CD14-positive monocyte (primary cell): ENCODE measurements at regions not wholly inside any gene's neighbourhood (a gene's known extent, or its start where the extent isn't known, plus 50 kb on each side); places are given as distances from the start of the nearest gene placed in this dataset.
"Not testable (repeated sequence)": the region's sequence is repeated elsewhere in the genome, so short reads cannot be mapped to it uniquely, and the experiment has no call there.

Experiments used
- DNase-seq, 3 donors: peaks; one replicate each; pipeline ENCODE4 v3.0.0-alpha.2; 2011 to 2022
- H2AFZ ChIP-seq: 2 replicates; pipeline ENCODE4 v1.6.0; 2012; ENCODE audit warnings: mild to moderate bottlenecking, low read depth, low read length, inconsistent platforms; ENCODE audit not compliant: insufficient read depth, poor library complexity, severe bottlenecking
- H3K27ac ChIP-seq, 2 donors: 1 replicate in 1 of 2; 2 replicates in 1 of 2; pipeline ENCODE4 v1.5.1; 2012 to 2013; ENCODE audit warnings: low read length in 2 of 2, control low read depth in 1 of 2, inconsistent platforms in 1 of 2, low read depth in 1 of 2, mild to moderate bottlenecking in 1 of 2
- H3K27me3 ChIP-seq, 2 donors: one replicate each; pipeline versions ENCODE4 v1.6.0 to v1.6.1; 2011 to 2013; ENCODE audit warnings: low read length in 2 of 2; ENCODE audit not compliant: control insufficient read depth in 2 of 2, insufficient read depth in 2 of 2
- H3K36me3 ChIP-seq, 2 donors: replicated peaks in 1 of 2; 1 replicate in 1 of 2; 2 replicates in 1 of 2; pipeline versions ENCODE4 v1.5.1 to v1.6.1; 2012 to 2013; ENCODE audit warnings: low read length in 2 of 2, control low read depth in 1 of 2, inconsistent platforms in 1 of 2, mild to moderate bottlenecking in 1 of 2; ENCODE audit not compliant: insufficient read depth in 2 of 2, control insufficient read depth in 1 of 2
- H3K4me1 ChIP-seq, 2 donors: 1 replicate in 1 of 2; 2 replicates in 1 of 2; pipeline versions ENCODE4 v1.5.1 to v1.6.1; 2012 to 2013; ENCODE audit warnings: low read length in 2 of 2, control low read depth in 1 of 2, inconsistent platforms in 1 of 2, mild to moderate bottlenecking in 1 of 2, moderate library complexity in 1 of 2; ENCODE audit not compliant: insufficient read depth in 2 of 2, control insufficient read depth in 1 of 2
- H3K4me2 ChIP-seq: replicated peaks from 2 replicates; pipeline ENCODE3; 2012; ENCODE audit warnings: low read length, moderate library complexity, mild to moderate bottlenecking; ENCODE audit not compliant: poor library complexity, severe bottlenecking; ENCODE audit errors: extremely low read depth
- H3K4me3 ChIP-seq, 3 experiments: fragments of 200-600 bp in 1 of 3; sonication (generic) in 1 of 3; replicated peaks in 1 of 3; 1 replicate in 2 of 3; 2 replicates in 1 of 3; pipeline ENCODE4 v1.5.1; 2011 to 2013; ENCODE audit warnings: low read length in 3 of 3, mild to moderate bottlenecking in 3 of 3, control low read depth in 2 of 3, low read depth in 2 of 3, inconsistent platforms in 1 of 3, moderate library complexity in 1 of 3
- H3K79me2 ChIP-seq: 2 replicates; pipeline ENCODE4 v1.6.0; 2012; ENCODE audit warnings: mild to moderate bottlenecking, control low read depth, inconsistent platforms, low read length, moderate library complexity; ENCODE audit not compliant: insufficient read depth
- H3K9ac ChIP-seq: 2 replicates; pipeline ENCODE4 v1.6.0; 2017; ENCODE audit warnings: low read length, mild to moderate bottlenecking; ENCODE audit not compliant: insufficient read depth, poor library complexity, severe bottlenecking
- H3K9me3 ChIP-seq, 2 donors: replicated peaks in 1 of 2; 1 replicate in 1 of 2; 2 replicates in 1 of 2; pipeline versions ENCODE4 v1.5.1 to v1.6.1; 2012 to 2013; ENCODE audit warnings: low read length in 2 of 2, control low read depth in 1 of 2; ENCODE audit not compliant: control insufficient read depth in 1 of 2, insufficient read depth in 1 of 2
- H4K20me1 ChIP-seq: 2 replicates; pipeline ENCODE4 v1.6.0; 2012; ENCODE audit warnings: mild to moderate bottlenecking, low read length, control low read depth, moderate library complexity; ENCODE audit not compliant: insufficient read depth
- H3K27ac Mint-ChIP-seq, 7 donors: one replicate each; pipeline ENCODE4 v1.8.0; 2020; ENCODE audit warnings: mild to moderate bottlenecking in 7 of 7, mixed read lengths in 7 of 7, moderate library complexity in 6 of 7, inconsistent platforms in 2 of 7
- H3K27me3 Mint-ChIP-seq, 3 donors: one replicate each; pipeline ENCODE4 v1.8.0; 2021 to 2022; ENCODE audit warnings: low read depth in 3 of 3, mild to moderate bottlenecking in 3 of 3, mixed read lengths in 3 of 3, moderate library complexity in 3 of 3, inconsistent platforms in 1 of 3
- H3K36me3 Mint-ChIP-seq, 2 donors: one replicate each; pipeline ENCODE4 v1.8.0; 2020; ENCODE audit warnings: mixed read lengths in 2 of 2, inconsistent platforms in 1 of 2, mild to moderate bottlenecking in 1 of 2
- H3K4me1 Mint-ChIP-seq: one replicate; pipeline ENCODE4 v1.8.0; 2020; ENCODE audit warnings: mild to moderate bottlenecking, mixed read lengths
- H3K4me3 Mint-ChIP-seq, 2 donors: one replicate each; pipeline ENCODE4 v1.8.0; 2020; ENCODE audit warnings: mild to moderate bottlenecking in 2 of 2, mixed read lengths in 2 of 2, moderate library complexity in 1 of 2
- H3K9me3 Mint-ChIP-seq, 7 donors: one replicate each; pipeline ENCODE4 v1.8.0; 2020 to 2022; ENCODE audit warnings: mixed read lengths in 7 of 7, mild to moderate bottlenecking in 6 of 7, moderate library complexity in 6 of 7, inconsistent platforms in 2 of 7
- WGBS: methylation state at CpG from one replicate; pipeline ENCODE4 v1.1.5; 2013; ENCODE audit warnings: missing lambda C conversion rate; ENCODE audit not compliant: insufficient coverage; 5-methylcytosine and 5-hydroxymethylcytosine counted together
- intact Hi-C, 2 donors: fragments of 100-400 bp; cut with micrococcal nuclease; formaldehyde crosslinking; loops; one replicate each; pipeline versions ENCODE4 v1.15.0 to v1.15.1; 2023
- TF ChIP-seq, protein P1 (sequence below): fragments of 200-600 bp; IDR thresholded peaks from one replicate; pipeline ENCODE4 v1.8.0; 2022; ENCODE audit warnings: antibody characterized with exemption, mild to moderate bottlenecking

- WGBS: 100% methylated on average over 1 of the region's 4 CpGs
- TF ChIP-seq, protein P1, sequence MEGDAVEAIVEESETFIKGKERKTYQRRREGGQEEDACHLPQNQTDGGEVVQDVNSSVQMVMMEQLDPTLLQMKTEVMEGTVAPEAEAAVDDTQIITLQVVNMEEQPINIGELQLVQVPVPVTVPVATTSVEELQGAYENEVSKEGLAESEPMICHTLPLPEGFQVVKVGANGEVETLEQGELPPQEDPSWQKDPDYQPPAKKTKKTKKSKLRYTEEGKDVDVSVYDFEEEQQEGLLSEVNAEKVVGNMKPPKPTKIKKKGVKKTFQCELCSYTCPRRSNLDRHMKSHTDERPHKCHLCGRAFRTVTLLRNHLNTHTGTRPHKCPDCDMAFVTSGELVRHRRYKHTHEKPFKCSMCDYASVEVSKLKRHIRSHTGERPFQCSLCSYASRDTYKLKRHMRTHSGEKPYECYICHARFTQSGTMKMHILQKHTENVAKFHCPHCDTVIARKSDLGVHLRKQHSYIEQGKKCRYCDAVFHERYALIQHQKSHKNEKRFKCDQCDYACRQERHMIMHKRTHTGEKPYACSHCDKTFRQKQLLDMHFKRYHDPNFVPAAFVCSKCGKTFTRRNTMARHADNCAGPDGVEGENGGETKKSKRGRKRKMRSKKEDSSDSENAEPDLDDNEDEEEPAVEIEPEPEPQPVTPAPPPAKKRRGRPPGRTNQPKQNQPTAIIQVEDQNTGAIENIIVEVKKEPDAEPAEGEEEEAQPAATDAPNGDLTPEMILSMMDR: no peak
Observed at GRCh38 chr13:109981000-109981399, 194.6 kb upstream of the IRS2 start.

GRCh38 chr13:109979676-109980075, 193.3 kb upstream of the IRS2 start:
- H3K4me3 ChIP-seq, intact Hi-C loops, H3K9me3 Mint-ChIP-seq, H2AFZ ChIP-seq, H3K9me3 ChIP-seq, H3K9ac ChIP-seq, H3K27ac Mint-ChIP-seq, H3K4me3 Mint-ChIP-seq, H3K4me1 Mint-ChIP-seq, H3K36me3 Mint-ChIP-seq, H4K20me1 ChIP-seq, DNase-seq, H3K4me2 ChIP-seq, H3K79me2 ChIP-seq, H3K4me1 ChIP-seq, H3K36me3 ChIP-seq, H3K27me3 Mint-ChIP-seq, H3K27me3 ChIP-seq, H3K27ac ChIP-seq: not testable (repeated sequence)
- no CpG with 5 or more reads among the region's 3 CpGs for WGBS

More at GRCh38 chr13:109981000-109981399, 194.6 kb upstream of the IRS2 start:
- no peaks in the 10 kb centered on the region for H3K79me2 ChIP-seq
- no peaks in the 10 kb centered on the region for H4K20me1 ChIP-seq
- no peaks in the 10 kb centered on the region for H3K9me3 ChIP-seq
- H3K27me3 ChIP-seq: no peaks in the 10 kb centered on the region
- no peak overlapping the region for H3K4me3 ChIP-seq
- H3K4me1 Mint-ChIP-seq: no peaks in the 10 kb centered on the region
- no peak overlapping the region for H3K9ac ChIP-seq
- H2AFZ ChIP-seq: no peak overlapping the region
- H3K4me1 ChIP-seq: no peaks in the 10 kb centered on the region
- intact Hi-C loops: no loop called here
- no peak for DNase-seq
- H3K27me3 Mint-ChIP-seq: peaks cover 0 to 6% (median 2%) of the 10 kb centered on the region in 3 donors
- no peaks in the 10 kb centered on the region for H3K36me3 Mint-ChIP-seq
- no peaks in the 10 kb centered on the region for H3K36me3 ChIP-seq
- no peak overlapping the region for H3K27ac Mint-ChIP-seq
- H3K4me2 ChIP-seq: no peak overlapping the region
- no peak overlapping the region for H3K4me3 Mint-ChIP-seq
- H3K27ac ChIP-seq: no peak overlapping the region
- no peaks in the 10 kb centered on the region for H3K9me3 Mint-ChIP-seq
